SW 1271 (cell line): ENCODE measurements at regions not wholly inside any gene's neighbourhood (a gene's known extent, or its start where the extent isn't known, plus 50 kb on each side); places are given as distances from the start of the nearest gene placed in this dataset.
"Not testable (repeated sequence)": the region's sequence is repeated elsewhere in the genome, so short reads cannot be mapped to it uniquely, and the experiment has no call there.

Experiments used
- DNase-seq, 2 experiments: peaks; one replicate each; lab custom pipeline; 2025; lab: John Stamatoyannopoulos, UW

DNA sequence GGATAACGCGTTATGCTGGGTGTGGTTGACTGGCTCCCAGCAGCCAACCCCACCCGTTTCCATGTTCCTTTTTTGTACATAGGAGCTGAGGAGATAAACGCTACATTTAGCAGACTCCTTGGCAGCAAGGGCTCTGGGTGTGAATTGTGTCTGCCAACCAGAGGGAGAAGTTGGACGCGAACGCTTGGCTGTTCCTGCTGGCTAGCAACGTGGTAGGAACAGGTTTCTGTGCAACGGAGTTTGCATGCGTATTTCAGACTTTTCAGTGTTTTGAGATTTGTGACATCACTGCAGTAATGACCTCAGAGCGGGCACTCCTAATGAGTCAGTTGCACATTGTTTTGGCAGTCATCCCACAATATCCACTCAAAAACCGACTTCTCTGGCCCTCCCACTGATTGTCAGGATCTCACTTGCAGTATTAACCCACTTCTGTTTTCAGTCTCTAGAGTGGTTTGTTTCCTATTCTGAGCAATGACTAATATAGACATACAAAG, 98.7 kb upstream of the RGS1 start:
- no peak for DNase-seq

DNA sequence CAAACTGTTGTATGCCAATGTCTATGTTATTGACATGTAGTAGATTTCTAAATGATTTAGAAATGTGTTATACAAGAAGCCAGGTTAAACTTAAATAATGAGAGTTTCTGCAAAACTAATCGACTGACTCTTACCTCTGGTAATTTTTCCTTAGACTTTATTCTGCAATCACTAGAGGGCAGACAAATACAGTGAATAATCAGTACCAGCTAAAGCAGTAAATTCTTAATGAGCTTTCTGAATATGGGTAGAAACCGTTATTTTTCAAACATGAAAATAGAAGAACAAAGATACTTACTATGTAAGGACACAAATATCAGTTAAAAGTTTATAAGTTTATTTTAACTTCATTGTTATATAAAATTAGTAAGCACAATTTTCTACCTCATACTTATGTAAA, 97.9 kb upstream of the RGS1 start:
- peak in 1 of 2 experiments; percentile 15 for DNase-seq

DNA sequence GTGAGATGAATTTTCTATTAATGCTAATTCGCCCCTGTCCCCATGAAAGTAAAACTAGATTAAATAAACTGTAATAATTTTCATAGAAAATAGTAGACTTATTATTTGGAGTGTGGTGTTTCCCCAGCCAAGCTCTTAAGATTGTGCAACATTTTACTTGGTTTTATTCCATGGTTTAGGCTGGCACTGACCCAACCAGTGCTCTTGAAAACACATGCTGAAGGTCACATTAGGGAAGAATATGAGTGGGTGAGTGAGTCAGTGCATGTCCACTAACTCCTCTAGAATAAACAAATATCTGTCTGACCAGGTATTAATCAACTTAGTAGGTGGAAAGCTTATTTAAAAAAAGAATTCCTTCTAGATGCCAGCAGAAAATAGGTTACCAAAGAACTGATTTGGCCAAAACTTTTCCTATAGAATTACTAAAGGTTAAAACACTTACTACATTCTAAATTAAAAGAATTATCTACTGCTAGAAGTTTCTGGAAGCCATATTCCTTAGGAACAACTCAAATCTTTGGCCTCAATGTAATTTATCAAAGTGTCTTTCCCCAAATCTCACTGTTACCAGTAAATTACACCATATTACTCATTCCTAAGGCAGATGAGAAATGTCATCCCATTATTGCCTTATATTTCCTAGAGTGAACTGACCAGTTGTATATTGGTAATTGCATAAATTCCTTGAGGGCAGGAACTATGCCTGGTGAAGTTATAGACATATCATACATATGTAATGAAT, 89.7 kb upstream of the RGS1 start:
- no peak for DNase-seq

DNA sequence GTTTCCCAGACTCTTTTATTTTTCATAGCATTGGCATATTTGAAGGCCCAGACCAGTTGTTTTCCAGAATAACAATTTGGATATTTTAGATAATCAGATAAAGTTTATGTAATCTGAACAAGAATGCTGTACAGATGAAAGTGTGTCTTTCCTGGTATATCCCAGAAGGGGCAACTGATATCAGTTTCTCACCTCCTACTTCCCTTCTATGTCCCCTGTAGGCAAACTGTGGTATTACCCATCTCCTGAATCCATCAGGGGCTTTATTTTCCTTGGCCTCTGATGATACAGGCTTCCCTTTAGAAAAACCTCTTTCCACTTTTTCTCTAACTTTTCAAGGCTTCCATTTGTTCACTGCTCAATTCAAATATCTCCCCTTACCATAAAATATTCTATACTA, 87.5 kb upstream of the RGS1 start:
- no peak for DNase-seq

DNA sequence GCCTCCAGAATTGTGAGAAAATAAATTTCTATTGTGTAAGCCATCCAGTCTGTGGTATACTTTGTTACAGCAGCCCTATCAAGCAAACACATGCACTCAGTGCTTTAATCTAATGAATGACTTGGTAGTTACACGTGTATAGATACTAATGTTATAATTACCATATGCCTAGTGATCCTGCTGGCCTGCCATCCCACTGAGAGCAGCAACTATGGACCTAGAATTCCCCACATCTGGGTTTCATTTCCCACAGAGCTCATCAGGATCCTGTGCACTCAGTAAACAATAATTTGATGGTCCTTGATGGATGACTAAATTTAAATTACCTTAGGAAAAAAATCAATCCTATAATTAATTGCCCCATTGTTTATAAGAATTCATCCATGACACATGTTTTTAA, 86.5 kb upstream of the RGS1 start:
- DNase-seq = no peak

DNA sequence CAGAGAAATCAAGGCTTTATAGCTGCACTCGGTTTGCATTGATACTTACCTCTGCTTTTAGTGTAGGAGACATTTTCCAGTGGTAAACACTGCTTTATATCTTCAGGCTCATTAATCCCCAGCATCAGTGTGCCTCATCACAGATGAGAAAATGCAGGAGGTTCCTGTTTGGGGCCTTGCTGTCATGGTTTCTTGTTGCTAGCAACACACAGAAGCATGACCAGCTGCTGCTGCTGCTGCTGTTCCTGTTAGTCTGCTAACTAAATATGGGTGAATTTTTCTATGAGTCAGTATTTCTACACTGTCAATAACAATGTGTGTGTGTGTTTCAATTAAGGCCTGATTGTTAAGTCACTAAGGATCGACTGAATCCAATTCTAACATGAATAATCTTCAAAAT, 85.8 kb upstream of the RGS1 start:
- DNase-seq = no peak

DNA sequence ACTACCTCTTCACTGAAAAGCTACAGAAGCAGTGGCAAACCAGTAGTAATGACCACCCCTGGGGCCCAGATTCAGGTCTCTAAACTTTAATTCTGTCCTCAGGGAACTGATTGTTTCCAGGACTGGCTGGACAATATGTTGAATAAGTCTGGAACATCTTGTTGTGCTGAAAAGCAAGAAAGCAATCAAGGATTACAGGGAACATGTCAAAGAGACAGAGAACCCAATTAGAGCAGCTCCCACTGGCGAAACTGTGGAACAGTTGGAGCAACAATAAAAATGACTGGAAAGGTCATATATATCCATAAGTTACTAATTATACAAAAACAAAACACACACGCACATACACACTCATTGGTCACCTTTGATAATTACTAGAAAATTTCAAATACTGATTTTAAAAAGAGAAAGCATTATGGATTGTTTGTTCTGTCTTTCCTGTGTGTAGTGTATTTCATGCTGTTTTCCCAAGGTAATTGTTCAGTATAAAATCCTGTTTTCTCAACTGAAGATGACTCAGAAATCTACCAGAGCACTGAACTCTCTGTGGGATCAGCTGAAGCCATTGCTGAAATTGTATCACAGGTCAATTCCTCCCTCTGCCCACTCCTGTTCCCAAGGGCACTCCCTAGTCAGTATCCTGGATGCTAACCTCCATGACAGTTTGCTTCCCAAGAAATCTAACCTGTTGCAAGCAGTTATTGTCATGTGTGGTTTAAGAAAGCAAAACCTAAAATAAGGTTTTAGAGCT, 83.6 kb upstream of the RGS1 start:
- DNase-seq = no peak

DNA sequence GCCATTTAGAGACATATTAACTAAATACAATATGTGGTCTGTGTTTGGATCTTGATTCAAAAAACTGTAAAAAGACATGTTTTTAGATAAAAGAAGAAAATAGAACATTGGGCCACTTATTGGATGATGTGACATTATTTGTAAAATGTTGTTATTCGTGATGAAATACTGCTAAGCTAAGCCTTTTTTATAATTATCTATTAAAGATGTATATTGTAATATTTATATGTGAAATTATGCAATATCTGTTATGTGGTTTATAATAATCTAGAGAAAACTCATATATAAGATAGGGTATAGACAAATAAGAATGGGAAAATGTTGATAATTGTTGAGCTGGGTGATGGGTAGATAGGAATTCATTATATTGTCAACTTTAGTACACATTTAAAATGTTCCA, 82.0 kb upstream of the RGS1 start:
- DNase-seq = no peak

DNA sequence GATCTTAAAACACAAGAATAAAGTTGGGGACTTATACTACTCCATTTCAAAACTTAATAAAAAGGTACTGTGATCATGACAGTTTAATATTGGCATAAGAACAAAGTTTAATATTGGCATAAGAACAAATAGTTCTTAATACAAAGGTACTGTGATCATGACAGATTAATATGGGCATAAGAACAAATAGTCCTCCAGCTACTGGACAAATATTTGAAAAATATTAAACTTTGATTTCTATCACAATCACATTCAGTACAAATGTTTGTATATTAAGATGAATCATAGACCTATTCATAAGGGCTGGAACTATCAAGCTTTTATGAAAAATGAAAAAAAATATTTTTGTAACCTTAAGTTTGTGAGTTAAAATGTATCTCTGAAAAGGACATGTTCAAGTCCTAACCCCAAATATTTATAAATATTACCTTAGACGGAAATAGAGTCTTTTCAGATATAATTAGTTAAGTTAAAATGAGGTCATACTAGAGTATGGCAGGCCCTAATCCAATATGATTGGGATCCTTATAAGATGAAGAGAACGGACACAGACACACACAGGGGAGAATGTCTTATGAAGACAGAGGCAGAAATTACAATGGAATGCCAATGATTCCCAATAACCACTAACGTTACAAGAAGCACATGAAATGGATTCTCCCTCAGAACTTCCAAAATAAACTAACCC, 79.1 kb upstream of the RGS1 start:
- DNase-seq = no peak

DNA sequence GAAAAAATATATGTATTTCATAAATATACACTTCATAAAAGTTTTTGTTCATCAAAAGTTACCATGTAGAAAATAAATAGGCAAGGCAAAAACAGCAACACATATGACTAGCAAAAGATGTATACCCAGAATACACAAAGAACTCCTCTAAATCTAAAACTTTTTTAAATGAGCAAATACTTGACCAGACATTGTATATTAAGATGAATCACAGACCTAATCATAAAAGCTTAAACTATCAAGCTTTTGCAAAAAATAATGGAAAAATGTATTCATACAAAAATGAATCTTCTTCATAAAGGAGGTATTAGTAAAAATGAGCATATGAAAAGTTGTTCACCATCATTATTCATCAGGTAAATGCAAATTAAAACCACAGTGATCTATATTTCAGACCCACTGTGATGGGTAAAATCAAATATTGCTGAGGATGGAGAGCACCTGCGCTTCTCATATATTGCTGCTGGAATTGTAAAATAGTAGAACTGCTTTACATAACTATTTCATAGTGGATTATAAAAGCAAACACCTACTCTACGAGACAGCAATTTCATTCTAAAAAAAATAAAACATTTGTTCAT, 78.3 kb upstream of the RGS1 start:
- no peak for DNase-seq

DNA sequence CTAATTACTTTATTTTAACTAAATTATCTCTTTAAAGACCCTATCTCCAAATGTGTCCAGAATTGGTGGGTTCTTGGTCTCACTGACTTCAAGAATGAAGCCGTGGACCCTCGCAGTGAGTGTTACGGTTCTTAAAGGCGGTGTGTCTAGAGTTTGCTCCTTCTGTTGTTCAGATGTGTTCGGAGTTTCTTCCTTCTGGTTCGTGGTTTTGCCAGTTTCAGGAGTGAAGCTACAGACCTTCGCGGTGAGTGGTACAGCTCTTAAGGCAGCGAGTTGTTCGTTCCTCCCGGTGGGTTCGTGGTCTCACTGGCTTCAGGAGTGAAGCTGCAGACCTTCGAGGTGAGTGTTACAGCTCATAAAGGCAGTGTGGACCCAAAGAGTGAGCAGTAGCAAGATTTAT, 77.5 kb upstream of the RGS1 start:
- DNase-seq = not testable (repeated sequence)

DNA sequence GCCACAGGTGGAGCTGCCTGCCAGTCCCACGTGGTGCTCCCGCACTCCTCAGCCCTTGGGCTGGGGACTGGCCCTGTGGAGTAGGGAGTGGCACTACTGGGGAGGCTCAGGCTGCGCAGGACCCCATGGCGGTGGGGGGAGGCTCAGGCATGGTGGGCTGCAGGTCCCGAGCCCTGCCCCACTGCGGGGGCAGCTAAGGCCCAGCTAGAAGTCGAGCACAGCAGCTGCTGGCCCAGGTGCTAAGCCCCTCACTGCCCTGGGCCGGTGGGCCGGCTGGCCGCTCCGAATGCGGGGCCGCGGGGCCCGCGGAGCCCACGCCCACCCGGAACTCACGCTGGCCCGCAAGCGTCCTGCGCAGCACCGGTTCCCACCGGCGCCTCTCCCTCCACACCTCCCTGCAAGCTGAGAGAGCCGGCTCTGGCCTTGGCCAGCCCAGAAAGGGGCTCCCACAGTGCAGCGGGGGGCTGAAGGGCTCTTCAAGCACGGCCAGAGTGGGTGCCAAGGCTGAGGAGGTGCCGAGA, 76.5 kb upstream of the RGS1 start:
- not testable (repeated sequence) for DNase-seq

DNA sequence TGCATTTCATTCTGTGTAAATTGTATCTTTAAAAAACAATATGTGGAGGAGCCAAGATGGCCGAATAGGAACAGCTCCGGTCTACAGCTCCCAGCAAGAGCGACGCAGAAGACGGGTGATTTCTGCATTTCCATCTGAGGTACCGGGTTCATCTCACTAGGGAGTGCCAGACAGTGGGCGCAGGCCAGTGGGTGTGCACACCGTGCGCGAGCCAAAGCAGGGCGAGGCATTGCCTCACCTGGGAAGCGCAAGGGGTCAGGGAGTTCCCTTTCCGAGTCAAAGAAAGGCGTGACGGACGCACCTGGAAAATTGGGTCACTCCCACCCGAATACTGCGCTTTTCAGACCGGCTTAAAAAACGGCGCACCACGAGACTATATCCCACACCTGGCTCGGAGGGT, 75.0 kb upstream of the RGS1 start:
- DNase-seq = not testable (repeated sequence)

DNA sequence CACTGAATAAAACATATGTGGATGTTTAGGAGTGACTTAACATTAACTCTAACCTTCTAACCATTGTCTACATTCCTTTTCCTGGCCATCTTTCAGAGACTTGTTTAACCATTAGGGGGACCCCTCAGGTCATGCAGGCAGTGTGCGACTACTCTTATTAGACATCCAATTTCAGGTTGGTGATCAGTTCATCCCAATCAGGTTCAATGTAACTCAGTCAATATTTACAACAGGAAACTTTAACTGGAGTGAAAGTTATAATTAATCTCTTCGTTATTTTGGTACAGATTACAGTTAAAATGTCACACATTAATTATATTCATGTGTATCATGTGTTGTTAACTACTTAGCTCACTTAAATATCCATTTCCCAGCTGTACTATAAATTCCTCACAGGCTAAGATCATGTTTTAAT, 68.8 kb upstream of the RGS1 start:
- DNase-seq = no peak

DNA sequence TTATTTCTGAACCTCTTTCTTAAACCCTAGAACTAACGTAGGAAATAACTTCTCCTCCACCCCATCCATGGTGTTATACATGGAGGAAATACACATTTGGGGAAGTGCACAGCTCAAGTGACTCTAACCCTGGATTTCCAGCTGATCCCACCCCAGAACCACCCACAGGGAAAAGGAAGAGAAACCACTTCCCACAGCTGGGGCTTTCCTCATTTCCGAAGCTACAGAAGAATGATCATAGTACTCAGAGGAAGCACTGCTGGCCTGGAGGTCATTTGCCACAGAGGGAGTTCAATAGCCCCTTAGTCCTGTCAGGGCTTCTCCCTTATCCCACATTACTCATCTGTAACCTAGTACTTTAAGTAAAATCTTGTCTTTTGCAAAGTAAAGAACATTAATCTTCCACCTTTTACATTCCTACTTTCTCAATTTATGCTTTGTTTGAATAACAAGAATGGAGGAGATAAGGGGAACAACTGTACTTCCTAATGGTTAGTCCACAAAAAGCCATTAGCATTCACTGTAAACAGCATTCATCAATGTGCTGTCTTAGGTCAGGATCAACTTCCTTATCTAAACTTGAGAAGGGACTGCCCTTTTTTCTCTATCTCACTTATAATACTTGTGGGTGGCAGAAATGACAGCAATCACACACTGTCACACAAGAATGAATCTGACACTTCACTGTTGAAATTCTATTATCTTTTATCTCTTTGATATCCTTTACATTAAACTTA, 63.0 kb upstream of the RGS1 start:
- DNase-seq = no peak

DNA sequence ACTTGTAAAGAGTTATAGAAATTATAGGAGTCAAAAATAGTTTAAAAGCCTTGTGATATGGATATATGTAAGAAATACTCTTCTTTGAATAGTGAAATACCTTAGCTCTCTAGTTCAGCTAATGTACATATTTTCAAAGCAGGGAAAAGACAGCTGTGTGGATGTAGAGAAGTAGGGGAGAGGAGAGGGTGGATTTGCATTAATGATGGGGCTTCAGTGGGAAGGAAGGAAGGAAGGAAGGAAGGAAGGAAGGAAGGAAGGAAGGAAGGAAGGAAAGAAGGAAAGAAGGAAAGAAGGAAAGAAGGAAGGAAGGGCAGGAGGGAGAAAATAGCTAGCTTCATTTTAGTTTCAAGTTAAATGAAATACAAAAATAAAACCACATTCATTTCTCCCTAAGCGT, 62.4 kb upstream of the RGS1 start:
- no peak for DNase-seq

DNA sequence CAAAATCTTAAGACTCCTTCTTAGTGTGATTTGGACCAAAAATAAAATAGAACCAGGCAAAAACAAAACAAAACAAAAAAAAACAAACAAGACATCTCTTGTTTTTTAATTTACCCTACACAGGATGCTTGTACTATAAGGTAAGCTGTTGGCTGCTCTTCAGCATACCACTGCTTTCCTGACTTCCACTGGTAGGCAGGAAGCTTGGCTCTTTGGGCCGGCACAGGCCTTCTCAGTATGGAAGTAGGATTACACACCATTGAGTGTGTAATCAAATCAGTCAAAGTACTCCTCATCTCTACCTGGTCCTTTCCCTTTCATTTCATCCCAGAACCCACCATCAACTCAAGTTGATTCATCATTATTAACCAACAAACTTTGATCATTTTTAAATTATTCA, 61.9 kb upstream of the RGS1 start:
- DNase-seq = no peak

DNA sequence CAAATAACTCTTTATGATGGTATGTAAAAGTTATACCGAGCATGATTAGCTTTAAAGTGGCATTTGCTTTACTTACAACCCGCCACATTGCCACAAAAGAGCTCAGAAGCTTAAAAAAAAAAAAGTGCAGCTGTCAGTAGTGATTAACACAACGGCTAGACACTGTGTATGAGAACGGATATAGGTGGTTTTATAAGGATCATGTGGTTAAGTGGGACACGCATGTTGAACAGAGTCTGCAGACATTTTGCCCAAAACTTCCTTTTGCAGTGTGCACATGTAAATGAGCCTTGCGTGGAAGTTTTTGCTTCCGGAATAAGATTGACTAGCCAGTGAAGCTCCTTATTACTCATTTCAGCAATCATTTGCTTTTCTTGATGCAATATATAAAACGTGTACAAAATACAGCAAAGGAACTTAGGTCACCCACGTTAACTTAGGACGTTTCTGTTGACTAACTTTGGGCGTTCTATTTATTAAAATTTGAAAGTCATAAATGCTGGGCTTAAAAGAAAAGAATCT, 58.7 kb upstream of the RGS1 start:
- no peak for DNase-seq

DNA sequence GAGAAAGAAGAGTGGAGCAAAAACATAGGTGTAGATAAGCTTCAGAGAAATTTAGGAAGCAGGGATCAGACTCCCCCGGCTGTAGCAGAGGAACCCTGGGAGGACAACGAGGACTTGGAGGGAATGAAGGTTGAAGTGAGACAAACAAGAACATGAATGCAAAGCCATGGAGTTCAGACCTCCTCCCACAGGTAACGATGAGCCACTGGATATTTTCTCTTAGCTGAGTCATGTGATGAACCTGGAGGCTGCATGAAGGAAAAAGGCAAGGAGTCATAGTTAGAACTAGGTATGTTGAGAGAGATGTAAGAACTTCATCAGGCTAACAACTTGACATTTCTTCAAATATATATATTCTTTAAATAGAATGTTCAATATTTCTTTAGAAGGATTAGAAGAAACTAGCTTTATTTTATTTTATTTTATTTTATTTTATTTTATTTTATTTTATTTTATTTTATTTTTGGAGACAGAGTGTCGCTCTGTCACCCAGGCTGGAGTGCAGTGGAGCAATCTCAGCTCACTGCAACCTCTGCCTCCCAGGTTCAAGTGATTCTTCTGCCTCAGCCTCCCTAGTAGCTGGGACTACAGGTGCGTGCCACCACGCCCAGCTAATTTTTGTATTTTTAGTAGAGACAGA, 57.7 kb upstream of the RGS1 start:
- DNase-seq = not testable (repeated sequence)

DNA sequence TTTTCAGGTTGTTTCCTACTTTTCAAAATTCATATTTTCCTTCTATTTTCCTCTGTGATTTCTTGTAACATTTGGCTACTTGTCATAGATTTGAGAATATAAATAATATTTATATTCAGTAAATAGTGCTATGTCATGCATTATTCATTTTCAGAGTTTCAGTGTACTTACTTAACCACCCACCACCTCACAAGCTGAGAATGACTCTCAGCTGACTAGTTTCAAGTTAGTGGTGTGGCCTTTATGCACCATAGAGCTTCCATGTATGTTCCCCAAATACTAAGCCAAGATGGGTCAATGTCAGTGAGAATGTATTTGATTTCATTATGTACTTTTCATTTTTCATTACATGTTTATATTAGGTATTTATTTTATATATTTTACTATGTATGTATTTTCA, 56.9 kb upstream of the RGS1 start:
- no peak for DNase-seq

DNA sequence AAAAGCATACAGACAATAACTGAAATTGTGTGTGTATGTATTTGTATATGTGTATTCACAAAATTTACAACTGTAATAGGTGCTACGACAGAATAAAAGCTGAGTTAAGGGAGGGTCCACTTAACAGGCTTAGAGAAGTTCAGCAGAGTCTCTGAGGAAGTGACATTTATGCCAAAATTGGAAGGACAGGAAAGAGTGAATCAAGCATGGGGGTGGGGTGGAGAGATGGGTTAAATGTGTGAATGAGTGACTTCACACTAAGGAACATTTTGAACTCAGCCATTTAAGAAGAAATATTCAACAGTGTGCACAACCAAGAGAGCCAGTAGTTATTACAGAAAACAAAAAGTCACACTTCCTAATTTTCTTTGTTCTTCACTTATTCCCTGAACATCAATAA, 53.8 kb upstream of the RGS1 start:
- DNase-seq = no peak
